ENCODE measurements at regions not wholly inside any gene's neighbourhood (a gene's known extent, or its start where the extent isn't known, plus 50 kb on each side); places are given as distances from the start of the nearest gene placed in this dataset.
A peak's percentile ranks its signal among the peaks of the same experiment; 100 is the strongest.
"Not testable (repeated sequence)": the region's sequence is repeated elsewhere in the genome, so short reads cannot be mapped to it uniquely, and the experiment has no call there.

- Histone ChIP-seq H2AFZ (ENCODE audit: low read length) (no peak overlapping the region), H3K4me3 (ENCODE audit: low read length) (no peak overlapping the region), H3K9me2 (replicated peaks; ENCODE audit: insufficient read depth, low read length) (no peaks in the 10 kb centered on the region), H3K9ac (ENCODE audit: low read length) (no peak overlapping the region), H3K4me2 (ENCODE audit: low read depth, low read length) (no peak overlapping the region), H3F3A (ENCODE audit: insufficient read depth, low read length) (no peaks in the 10 kb centered on the region), H3K9me3 (replicated peaks; ENCODE audit: insufficient read depth, low read length) (no peaks in the 10 kb centered on the region), H3K27ac (ENCODE audit: low read length) (no peak overlapping the region), H3K79me2 (ENCODE audit: low read length) (no peaks in the 10 kb centered on the region), H4K20me1 (ENCODE audit: insufficient read depth, low read length) (no peaks in the 10 kb centered on the region), H3K36me3 (replicated peaks; ENCODE audit: insufficient read depth, low read length) (no peaks in the 10 kb centered on the region), H3K27me3 (replicated peaks; ENCODE audit: insufficient read depth, low read length) (no peaks in the 10 kb centered on the region), H3K4me1 (ENCODE audit: low read length) (no peaks in the 10 kb centered on the region)
- no peak for TF ChIP-seq EZH2phosphoT487 (IDR thresholded peaks at IDR 0.05; ENCODE audit: low read length)
- TF ChIP-seq EZH2 (optimal IDR thresholded peaks at IDR 0.05; ENCODE audit: low read depth, low read length), result no peak
- peak; percentile 76 for TF ChIP-seq CTCF (IDR thresholded peaks at IDR 0.05; ENCODE audit: low read length)
- peak; percentile 41 for DNase-seq
Observed at GRCh38 chr16:52912565-52913173, 140.0 kb downstream of the CHD9NB start.

- H3K27me3 ChIP-seq (replicated peaks; ENCODE audit: insufficient read depth, low read length); H3K4me1 ChIP-seq (ENCODE audit: low read length); H3K36me3 ChIP-seq (replicated peaks; ENCODE audit: insufficient read depth, low read length); H4K20me1 ChIP-seq (ENCODE audit: insufficient read depth, low read length); H3K27ac ChIP-seq (ENCODE audit: low read length); DNase-seq; H3K4me2 ChIP-seq (ENCODE audit: low read depth, low read length); H3K9me2 ChIP-seq (replicated peaks; ENCODE audit: insufficient read depth, low read length); H3F3A ChIP-seq (ENCODE audit: insufficient read depth, low read length); H2AFZ ChIP-seq (ENCODE audit: low read length); H3K9me3 ChIP-seq (replicated peaks; ENCODE audit: insufficient read depth, low read length); H3K79me2 ChIP-seq (ENCODE audit: low read length); H3K9ac ChIP-seq (ENCODE audit: low read length); H3K4me3 ChIP-seq (ENCODE audit: low read length): not testable (repeated sequence)
Observed at GRCh38 chr16:52908057-52908456, 144.6 kb downstream of the CHD9NB start.

GRCh38 chr16:52906281-52906680 lies 146.4 kb downstream of the CHD9NB start:
- Histone ChIP-seq H3K9me3 (replicated peaks; ENCODE audit: insufficient read depth, low read length) (no peaks in the 10 kb centered on the region), H3K27ac (ENCODE audit: low read length) (no peak overlapping the region), H3K4me1 (ENCODE audit: low read length) (no peaks in the 10 kb centered on the region), H3K4me2 (ENCODE audit: low read depth, low read length) (no peak overlapping the region), H3K27me3 (replicated peaks; ENCODE audit: insufficient read depth, low read length) (no peaks in the 10 kb centered on the region), H3K79me2 (ENCODE audit: low read length) (no peaks in the 10 kb centered on the region), H3K36me3 (replicated peaks; ENCODE audit: insufficient read depth, low read length) (no peaks in the 10 kb centered on the region), H3K9me2 (replicated peaks; ENCODE audit: insufficient read depth, low read length) (no peaks in the 10 kb centered on the region), H3K4me3 (ENCODE audit: low read length) (no peak overlapping the region), H4K20me1 (ENCODE audit: insufficient read depth, low read length) (no peaks in the 10 kb centered on the region), H3F3A (ENCODE audit: insufficient read depth, low read length) (no peaks in the 10 kb centered on the region), H2AFZ (ENCODE audit: low read length) (no peak overlapping the region), H3K9ac (ENCODE audit: low read length) (no peak overlapping the region)
- TF ChIP-seq CTCF (IDR thresholded peaks at IDR 0.05; ENCODE audit: low read length) (no peak), EZH2phosphoT487 (IDR thresholded peaks at IDR 0.05; ENCODE audit: low read length) (no peak), EZH2 (optimal IDR thresholded peaks at IDR 0.05; ENCODE audit: low read depth, low read length) (no peak)
- DNase-seq, result no peak

- Histone ChIP-seq H3K36me3 (replicated peaks; ENCODE audit: insufficient read depth, low read length) (no peaks in the 10 kb centered on the region), H3K4me3 (ENCODE audit: low read length) (no peak overlapping the region), H3K27me3 (replicated peaks; ENCODE audit: insufficient read depth, low read length) (no peaks in the 10 kb centered on the region), H3K9me2 (replicated peaks; ENCODE audit: insufficient read depth, low read length) (no peaks in the 10 kb centered on the region), H3K4me2 (ENCODE audit: low read depth, low read length) (no peak overlapping the region), H3K9ac (ENCODE audit: low read length) (no peak overlapping the region), H4K20me1 (ENCODE audit: insufficient read depth, low read length) (no peaks in the 10 kb centered on the region), H2AFZ (ENCODE audit: low read length) (no peak overlapping the region), H3K9me3 (replicated peaks; ENCODE audit: insufficient read depth, low read length) (no peaks in the 10 kb centered on the region), H3F3A (ENCODE audit: insufficient read depth, low read length) (no peaks in the 10 kb centered on the region), H3K27ac (ENCODE audit: low read length) (no peak overlapping the region), H3K4me1 (ENCODE audit: low read length) (no peaks in the 10 kb centered on the region), H3K79me2 (ENCODE audit: low read length) (no peaks in the 10 kb centered on the region)
- TF ChIP-seq EZH2 (optimal IDR thresholded peaks at IDR 0.05; ENCODE audit: low read depth, low read length), result no peak
- no peak for TF ChIP-seq EZH2phosphoT487 (IDR thresholded peaks at IDR 0.05; ENCODE audit: low read length)
- TF ChIP-seq CTCF (IDR thresholded peaks at IDR 0.05; ENCODE audit: low read length), result no peak
- no peak for DNase-seq
Observed at GRCh38 chr16:52896478-52897164, 156.1 kb downstream of the CHD9NB start.
